ENCODE measurements at regions not wholly inside any gene's neighbourhood (a gene's known extent, or its start where the extent isn't known, plus 50 kb on each side); places are given as distances from the start of the nearest gene placed in this dataset.

GRCh38 chr5:124103671-124104070, 591.7 kb downstream of the CSNK1G3 start:
- TF ChIP-seq, protein P1, sequence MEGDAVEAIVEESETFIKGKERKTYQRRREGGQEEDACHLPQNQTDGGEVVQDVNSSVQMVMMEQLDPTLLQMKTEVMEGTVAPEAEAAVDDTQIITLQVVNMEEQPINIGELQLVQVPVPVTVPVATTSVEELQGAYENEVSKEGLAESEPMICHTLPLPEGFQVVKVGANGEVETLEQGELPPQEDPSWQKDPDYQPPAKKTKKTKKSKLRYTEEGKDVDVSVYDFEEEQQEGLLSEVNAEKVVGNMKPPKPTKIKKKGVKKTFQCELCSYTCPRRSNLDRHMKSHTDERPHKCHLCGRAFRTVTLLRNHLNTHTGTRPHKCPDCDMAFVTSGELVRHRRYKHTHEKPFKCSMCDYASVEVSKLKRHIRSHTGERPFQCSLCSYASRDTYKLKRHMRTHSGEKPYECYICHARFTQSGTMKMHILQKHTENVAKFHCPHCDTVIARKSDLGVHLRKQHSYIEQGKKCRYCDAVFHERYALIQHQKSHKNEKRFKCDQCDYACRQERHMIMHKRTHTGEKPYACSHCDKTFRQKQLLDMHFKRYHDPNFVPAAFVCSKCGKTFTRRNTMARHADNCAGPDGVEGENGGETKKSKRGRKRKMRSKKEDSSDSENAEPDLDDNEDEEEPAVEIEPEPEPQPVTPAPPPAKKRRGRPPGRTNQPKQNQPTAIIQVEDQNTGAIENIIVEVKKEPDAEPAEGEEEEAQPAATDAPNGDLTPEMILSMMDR (IDR thresholded peaks at IDR 0.05; ENCODE audit: extremely low read depth in 1 of 2, insufficient read depth in 1 of 2, low read depth in 1 of 2, low read length in 2 of 2): no peak
- TF ChIP-seq POLR2A (IDR thresholded peaks at IDR 0.05; ENCODE audit: low read depth, low read length) (no peak), EZH2 (IDR thresholded peaks at IDR 0.05; ENCODE audit: borderline replicate concordance, low read depth, low read length, severe bottlenecking) (no peak)
- TF ChIP-seq, protein P2, sequence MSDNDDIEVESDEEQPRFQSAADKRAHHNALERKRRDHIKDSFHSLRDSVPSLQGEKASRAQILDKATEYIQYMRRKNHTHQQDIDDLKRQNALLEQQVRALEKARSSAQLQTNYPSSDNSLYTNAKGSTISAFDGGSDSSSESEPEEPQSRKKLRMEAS (IDR thresholded peaks at IDR 0.05; ENCODE audit: insufficient read depth, insufficient read length): no peak

Data from endothelial cell of umbilical vein (primary cell).